ENCODE measurements at regions not wholly inside any gene's neighbourhood (a gene's known extent, or its start where the extent isn't known, plus 50 kb on each side); places are given as distances from the start of the nearest gene placed in this dataset.

DNA sequence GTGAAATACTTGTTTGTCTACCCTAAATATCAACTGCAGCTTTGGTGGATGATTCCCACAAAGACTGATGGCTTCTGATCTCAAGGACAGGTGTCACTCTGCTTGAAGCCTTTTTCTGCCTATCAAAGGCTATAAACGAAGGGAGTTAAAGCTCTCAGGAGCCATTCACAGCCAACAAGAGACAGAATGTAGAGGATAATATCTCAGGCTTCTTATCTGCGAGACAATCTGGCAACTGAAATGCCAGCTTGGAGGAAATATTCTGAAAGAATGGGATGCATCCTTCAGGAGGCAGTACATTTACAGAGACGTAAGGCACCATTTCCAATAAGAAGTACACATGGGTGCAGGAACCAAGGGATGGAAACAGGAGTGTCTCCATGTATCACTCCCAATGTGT is 549.4 kb downstream of the GPAM start:
- no peak overlapping the region for H3K27ac ChIP-seq (ENCODE audit: insufficient read depth, low read length)
- BruUV-seq (replicated peaks): no TSS peak
- no peak overlapping the region for H2BK120ac ChIP-seq (ENCODE audit: low read depth, low read length)
- H3K36me3 ChIP-seq (ENCODE audit: control insufficient read depth, insufficient read depth, low read length): no peaks in the 10 kb centered on the region
- H3K9me3 ChIP-seq (ENCODE audit: control insufficient read depth, insufficient read depth, low read length): peaks cover 18% of the 10 kb centered on the region
- H3K79me1 ChIP-seq (ENCODE audit: low read depth in 1 of 2, low read length in 2 of 2): no peaks in the 10 kb centered on the region
- ATAC-seq (ENCODE audit: low read depth) (no peak), DNase-seq (no peak)
- TF ChIP-seq NFE2L2 (IDR thresholded peaks at IDR 0.05; ENCODE audit: low read depth, low read length) (no peak), CEBPB (IDR thresholded peaks at IDR 0.05; ENCODE audit: low read depth, low read length) (no peak)
- H3K27me3 ChIP-seq (ENCODE audit: control insufficient read depth, insufficient read depth, low read length): no peaks in the 10 kb centered on the region
- no CpG with 5 or more reads among the region's 3 CpGs for WGBS, 2 experiments (ENCODE audit: extremely low coverage in 2 of 2, insufficient read length in 1 of 2)
- no peak overlapping the region for H2AK5ac ChIP-seq (ENCODE audit: low read depth, low read length)
- dilution Hi-C loops (cut with HindIII; ENCODE audit: low sequenced_read_pairs, unreplicated experiment) (no loop called here), intact Hi-C loops (cut with micrococcal nuclease) (no loop called here), in situ Hi-C loops (cut with MboI; ENCODE audit: low sequenced_read_pairs) (no loop called here)
- no peak overlapping the region for H3K4me3 ChIP-seq (ENCODE audit: insufficient read depth, low read depth, low read length)
- no peak overlapping the region for H3K4ac ChIP-seq (ENCODE audit: low read depth, low read length)
- no peak overlapping the region for H2BK5ac ChIP-seq (ENCODE audit: low read depth, low read length, poor library complexity, severe bottlenecking)
- ChIA-PET CTCF (no interaction called here), POLR2A (ENCODE audit: unreplicated experiment) (no interaction called here)
- no peak overlapping the region for H3K9ac ChIP-seq (ENCODE audit: low read depth, low read length)
- no peak overlapping the region for H3K14ac ChIP-seq (replicated peaks; ENCODE audit: low read depth, low read length)
- no peak overlapping the region for H4K91ac ChIP-seq (ENCODE audit: insufficient read depth, low read depth, low read length)
- H3K4me2 ChIP-seq (ENCODE audit: low read depth, low read length): no peak overlapping the region
- H3K56ac ChIP-seq (ENCODE audit: extremely low read depth, insufficient read depth, low read length): no peak overlapping the region
- H2BK20ac ChIP-seq (ENCODE audit: low read depth, low read length): no peak overlapping the region
- no peaks in the 10 kb centered on the region for H3K9me1 ChIP-seq (ENCODE audit: insufficient read depth, low read length)
- no peak overlapping the region for H3K23ac ChIP-seq (ENCODE audit: low read depth, low read length)
- H2AK9ac ChIP-seq (replicated peaks; ENCODE audit: low read depth, low read length, poor library complexity): no peak overlapping the region
- H3K18ac ChIP-seq (ENCODE audit: low read depth, low read length): no peak overlapping the region
- H2BK15ac ChIP-seq (ENCODE audit: low read depth, low read length): no peak overlapping the region
- H4K8ac ChIP-seq (ENCODE audit: low read depth in 2 of 2, low read length in 2 of 2): no peak overlapping the region
- no peaks in the 10 kb centered on the region for H3K4me1 ChIP-seq (ENCODE audit: control insufficient read depth, insufficient read depth, low read length)
- H4K5ac ChIP-seq (ENCODE audit: low read depth, low read length): no peak overlapping the region
- no peaks in the 10 kb centered on the region for H4K20me1 ChIP-seq (ENCODE audit: insufficient read depth, low read length)
- H2AFZ ChIP-seq (replicated peaks; ENCODE audit: low read length, poor library complexity): no peak overlapping the region
